8988T (cell line): ENCODE measurements at regions not wholly inside any gene's neighbourhood (a gene's known extent, or its start where the extent isn't known, plus 50 kb on each side); places are given as distances from the start of the nearest gene placed in this dataset.

ENCODE experiments used
- DNase-seq: peaks from one replicate; pipeline ENCODE4 v3.0.0; 2011

DNA sequence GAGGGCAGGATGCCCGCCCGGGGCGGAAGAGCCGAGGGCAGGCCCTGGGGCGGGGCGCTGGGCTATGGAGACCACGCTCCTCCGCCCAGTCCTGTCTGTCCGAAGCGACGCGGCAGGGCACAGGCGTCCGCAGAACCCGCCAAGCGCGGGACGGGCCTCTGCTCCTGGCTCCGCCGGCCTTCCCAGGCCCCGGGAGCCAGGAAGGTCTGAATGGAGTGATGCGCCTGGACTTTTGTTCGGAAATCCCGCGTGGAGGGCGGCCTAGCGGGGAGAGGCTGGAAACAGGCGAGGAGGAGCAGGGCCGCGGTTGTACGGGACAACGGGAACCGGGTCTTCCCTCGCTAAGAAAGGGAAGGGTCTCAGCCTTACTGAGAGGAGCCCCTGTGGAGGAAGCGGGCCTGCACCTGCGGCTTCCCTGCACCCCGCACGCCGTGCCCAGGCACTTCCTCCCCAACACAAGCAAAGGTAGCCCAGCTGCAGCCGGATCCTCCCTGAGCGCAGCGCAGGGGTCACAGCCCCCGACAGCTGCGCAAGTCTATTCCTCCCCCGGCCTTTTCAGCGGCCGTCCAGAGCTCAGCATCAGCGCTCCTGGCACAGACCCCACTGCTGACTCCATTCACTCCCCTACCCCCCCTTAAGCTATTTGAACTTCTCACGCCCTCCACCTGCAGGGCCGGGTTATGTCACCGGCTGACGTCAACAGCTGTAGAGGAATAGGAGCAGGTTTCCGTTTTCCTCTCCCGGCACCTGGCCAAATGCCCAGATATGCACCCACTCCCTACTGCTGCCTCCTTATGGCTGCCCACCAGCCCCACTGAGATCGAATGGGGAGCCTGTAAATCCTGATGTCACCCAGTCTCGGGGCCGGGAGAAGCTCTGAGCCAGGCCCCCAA, 143.2 kb upstream of the RET start:
- no peak for DNase-seq

DNA sequence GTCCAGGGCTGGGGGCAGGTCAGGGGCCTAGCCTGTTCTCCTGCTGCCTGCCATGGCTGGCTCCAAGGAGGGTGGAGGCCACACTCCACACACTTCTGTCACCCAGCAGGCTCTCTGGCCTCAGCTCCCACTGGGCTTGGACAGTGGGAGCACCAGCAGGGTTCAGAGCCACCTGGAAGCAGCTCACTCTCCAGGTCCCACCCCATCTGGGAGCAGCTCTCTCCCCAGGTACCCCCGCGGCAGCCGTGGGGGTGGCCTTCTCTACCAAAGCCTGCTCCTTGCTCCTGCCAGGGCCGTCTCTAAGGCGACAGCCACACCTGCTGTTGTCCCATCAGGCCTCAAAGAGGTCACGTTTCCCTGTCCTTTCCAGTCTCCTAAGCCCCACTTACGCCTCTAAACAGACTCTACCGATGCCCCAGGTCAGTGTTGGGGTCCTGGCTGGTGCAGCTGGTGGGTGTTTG, 142.5 kb upstream of the RET start:
- DNase-seq = no peak

DNA sequence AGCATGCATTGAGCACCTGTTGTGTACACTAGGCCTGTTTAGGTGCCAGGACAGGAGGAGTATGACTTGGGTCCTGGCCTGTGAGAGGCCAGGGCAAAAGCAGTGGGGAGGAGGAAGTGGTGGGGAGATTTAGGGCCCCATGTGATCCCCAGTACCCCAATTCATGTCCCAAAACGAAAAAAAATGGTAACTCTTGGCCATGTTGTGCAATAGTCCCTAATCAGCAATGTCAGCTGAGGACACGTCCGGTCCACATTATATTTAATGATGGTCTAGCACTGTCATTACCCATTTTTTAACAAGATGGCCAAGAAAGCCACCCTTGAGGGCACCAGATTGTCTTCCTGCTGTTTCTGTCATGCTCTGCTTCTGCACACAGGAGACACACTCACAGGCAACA, 142.0 kb upstream of the RET start:
- no peak for DNase-seq

DNA sequence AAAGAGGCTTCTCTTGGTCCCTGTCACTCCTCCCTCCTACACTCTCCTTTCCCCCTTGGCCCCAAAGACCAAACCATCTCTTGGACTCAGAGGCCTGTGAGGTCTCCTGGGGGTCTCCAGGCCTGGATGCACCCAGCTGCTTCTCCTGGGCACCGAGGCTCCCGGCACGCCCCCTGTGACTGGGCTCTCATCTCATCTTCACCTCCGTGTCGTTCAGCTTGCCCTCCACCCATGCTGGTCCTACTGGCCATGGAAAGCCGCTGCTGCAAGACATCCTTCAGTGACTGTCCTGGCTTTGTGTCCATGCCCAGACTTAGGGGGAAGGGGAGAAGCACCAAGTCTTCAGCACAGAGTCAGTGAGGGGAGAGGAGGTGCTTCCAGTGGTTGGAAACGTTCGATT, 141.4 kb upstream of the RET start:
- no peak for DNase-seq

DNA sequence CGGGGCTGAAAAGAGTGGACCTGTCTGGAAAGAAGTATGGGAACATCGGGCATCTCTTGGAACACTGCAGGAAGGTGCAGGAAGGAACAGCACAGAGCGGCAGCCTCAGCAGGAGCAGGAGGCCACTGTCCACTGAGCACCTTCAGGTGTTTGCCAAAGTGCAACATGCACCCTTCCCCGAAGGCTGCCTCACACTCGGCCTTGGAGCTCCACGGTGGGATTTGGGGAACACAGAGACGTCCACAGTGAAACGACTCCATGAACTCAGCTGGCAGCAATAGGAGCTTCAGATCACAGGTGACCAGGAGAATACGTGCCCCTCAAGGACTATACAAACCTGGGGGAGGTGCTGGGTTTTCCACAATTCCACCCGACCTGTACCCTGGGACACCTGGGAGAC, 140.3 kb upstream of the RET start:
- DNase-seq = no peak

DNA sequence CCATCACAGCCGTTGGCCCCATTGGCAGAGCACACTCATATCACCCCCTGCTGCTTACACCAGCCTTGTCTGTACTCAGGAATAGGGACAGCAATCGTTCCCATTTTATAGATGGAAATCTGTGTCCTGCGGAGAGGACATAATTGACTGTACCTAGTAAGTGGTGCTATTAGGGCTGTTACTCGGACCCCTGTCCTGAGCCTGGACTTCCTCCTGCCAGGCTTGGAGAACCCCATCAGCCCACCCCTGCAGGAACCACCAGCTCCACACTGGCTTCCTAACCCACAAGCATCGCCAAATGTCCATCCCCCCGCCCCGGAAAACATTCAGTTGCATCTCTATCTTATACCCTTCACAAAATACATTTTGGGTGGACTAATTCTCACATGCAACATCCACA, 139.8 kb upstream of the RET start:
- no peak for DNase-seq

DNA sequence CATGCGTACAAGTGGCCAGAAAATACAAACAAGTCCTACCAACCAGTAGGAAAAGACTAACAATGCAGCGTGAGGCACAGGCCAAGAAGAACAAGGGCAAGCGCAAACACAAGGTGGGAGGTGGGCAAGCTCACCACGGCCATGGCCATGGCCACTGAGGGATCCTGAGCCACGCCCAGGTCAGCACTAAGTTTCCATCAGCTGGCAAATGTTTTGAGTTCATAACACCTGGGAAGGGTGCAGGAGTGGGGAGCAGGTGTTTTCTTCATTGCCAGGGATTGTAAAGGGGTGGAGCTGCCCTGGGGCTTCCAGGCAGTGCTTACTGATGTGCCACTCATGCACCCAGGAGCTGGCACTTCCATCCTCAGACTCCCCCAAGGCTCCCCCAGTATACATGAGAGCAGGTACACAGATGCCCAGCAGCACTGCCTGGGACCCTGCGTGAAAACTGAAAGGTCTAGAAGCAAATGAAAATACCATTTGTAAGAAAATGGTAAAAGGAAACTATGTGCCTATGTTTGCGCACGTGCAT, 139.2 kb upstream of the RET start:
- no peak for DNase-seq

DNA sequence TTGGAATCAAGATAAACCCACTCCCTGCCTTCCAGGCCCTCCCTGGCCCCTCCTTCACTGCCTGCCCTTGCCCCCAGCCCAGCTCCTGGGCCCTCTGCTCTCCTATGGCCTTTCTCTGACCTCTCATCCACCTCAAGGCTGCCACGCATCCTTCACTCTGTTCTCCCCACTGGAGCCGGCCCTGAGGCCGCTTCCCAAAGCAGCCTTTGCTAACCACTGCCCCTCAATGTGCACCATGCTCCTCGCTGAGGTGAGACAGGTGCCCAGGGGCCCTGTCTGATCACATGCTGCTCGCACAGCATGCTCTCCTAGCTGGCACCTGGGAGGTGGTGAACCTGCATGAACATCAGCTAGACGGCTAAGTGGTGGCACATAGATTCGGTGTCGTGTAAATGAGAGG, 138.5 kb upstream of the RET start:
- DNase-seq = no peak

DNA sequence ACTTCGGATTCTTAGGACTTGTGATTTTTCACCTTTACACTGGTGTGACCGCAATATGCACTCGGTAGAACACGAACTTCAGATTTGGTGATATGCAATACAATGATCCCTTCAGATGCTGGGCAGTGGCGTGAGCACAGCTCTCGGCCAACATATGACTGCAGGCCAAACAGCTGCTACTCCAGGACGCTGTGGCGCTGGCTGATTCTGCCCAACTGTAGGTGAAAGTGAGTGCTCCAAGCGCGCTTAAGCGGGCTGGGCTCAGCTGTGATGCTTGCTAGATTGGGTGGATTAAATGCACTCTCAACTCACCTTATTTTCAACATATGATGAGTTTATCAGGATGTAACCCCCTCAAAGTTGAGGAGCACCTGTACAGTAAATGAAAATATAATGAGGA, 137.6 kb upstream of the RET start:
- DNase-seq = no peak

DNA sequence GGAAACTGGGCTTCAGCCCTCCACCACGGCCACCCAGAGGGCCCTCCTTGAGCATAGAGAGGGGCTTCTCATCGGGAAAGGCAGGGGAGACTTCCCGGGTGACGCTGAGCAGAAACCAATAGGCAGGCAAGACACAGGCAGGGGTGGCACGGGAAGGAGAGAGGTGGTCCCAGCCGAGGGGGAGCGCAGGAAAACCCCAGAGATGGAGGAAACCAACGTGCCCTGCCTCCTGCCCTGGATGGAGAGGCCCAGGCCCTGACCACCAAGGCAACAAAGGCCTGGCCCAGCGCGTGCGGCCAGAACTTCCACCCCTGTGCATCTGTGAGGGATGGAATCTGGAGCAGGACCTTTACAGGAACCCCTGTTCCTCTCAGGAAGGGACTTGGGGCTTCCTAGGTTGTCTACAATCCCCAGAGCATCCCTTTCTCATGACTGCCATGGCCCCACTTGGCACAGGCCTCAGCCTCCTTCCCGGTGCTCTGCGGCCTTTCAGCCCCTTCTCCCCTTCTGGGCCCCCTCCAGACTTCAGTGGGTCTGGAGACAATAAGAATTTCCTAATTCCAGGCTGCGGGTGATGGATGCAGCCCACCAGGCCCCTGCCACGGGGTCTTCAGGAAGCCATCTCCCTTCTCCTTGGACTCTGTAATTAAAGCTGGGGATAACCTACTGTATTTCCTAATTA, 137.0 kb upstream of the RET start:
- DNase-seq = no peak

DNA sequence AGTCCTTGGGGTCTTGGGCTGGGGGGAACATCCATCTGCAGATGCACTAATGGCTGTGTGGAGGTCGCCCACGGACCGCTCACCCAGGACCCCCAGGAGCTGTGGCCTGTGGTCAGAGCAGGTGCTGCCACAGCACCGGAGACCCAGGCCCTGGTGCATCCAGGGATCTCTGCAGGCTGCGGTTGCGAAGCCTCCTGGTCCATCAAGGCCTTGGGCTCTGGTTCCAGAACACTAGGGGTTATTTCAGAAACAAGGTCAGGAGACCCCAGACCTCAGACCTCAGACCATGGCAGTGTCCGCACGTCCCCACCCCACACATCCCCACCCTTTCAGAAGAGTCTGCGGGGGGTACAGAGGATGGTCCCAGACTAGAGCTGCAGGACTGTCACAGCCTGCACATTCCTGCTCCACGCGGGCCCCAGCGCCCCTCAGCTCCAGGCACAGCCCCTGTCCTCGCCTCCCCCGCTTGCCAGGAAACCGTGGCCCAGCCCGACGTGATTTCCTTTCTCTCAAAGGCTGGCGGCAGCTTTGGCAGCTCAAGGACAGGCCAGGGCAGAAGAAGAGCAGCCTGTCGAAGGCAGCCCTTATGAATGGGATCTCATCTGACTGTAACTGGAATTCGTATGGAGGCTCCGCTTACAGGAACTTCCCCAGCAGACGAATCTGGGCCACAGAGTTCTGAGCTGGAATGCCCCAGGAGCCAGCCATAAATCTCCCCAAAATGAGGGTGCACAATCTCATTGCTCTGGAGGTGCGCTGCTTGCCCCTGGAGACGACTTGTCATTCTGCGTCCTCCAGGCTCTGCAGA, 136.2 kb upstream of the RET start:
- DNase-seq = no peak

DNA sequence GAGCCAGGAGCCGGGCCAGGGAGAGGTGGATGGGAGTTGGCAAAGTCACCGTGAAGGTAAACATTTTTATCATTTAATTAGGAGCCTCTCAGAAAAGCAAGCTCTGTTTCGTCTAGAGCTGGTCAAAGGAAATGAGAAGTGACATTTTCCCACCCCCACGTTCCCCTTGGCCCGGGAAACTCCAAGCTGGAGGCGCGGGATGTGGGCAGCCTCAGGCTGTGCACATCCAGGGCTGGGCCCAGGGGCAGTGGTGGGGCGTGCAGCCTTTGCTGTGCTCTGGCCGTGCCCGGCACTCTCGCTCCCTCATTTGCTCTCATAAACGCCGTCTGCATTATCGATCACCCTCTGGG, 135.6 kb upstream of the RET start:
- no peak for DNase-seq

DNA sequence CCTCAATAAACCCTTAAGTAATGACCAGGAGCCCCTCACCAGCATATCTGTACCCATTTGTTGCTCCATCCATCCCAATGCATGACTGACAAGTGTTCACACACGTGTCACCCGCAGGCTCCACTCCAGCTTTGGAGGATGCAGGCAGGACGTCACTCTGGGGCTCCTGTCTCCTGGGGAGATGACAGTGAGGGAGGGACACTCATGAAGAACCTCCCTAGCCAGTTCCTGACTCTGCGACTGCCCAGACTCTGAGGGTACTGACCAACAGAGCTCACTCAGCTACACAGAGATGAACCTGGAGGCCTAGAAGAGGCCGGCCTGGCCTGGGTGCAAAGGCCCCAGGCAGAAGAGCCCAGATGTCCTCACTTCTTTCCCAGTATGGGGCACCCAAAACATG, 135.1 kb upstream of the RET start:
- no peak for DNase-seq

DNA sequence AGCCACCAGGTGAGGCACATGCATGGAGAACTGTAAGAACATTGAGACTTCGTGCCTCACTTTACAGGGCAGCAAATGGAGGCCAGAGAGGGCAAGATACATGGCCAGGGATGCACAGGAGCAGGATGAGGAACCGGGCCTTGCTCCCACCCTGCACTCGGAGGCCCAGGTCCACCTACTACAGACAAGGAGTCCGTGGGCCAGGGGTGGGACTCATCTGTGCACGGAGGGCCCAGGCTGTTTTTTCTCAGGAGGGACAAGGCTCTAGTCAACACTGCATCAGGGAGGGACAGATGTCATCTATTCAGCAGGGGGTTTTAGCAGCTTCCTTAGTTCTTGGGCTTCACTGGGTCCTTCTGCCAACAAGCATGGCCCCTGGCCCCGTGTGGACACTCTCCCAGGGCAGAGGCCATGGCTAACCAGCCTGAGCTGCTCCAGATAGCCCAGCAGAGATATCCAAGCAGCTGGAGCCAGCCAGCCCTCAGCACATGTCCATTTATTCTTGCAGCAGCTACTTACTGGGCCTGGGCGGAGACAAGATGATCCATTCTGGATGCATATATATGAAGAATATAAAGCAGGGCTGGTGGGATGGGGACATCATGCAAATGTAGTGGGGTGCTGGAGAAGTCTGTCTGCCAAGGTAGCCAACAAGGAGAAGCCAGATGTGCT, 134.5 kb upstream of the RET start:
- DNase-seq = no peak

DNA sequence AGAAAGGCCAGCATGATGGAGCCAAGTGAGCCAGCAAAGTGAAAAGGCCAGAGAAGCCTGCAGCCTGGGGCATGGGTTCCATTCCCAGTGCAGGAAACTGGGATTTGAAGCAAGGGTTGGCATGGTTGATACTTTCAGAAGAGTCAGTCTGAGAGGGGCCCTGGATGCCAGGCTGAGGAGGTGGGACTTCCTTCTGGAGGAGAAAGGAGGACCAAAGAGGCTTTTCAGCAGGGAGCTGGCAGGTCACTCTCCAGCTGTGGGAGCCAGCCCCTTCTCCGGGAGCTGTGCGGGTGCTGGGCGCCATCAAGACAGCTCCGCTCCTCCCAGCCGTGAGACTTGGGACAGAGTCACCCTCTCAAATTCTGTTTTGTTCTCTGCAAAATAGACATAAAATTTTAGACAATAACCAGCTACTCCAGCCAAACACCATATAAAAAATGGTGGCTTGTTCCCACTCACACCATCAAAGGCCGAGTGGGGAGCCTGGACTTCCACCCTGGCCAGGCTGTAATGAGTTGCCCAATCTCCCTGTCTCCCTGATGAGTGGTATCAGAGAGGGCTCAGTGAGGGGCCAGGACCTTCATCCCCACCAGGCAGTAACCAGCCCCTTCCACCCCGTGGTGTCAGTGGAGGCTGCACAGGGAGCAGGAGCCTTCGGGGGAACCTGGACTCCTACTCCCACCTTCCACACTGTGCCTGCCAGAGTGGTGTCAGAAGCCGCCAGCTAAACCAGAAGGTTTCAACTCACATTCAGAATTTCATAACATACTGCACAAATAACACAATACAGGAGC, 133.6 kb upstream of the RET start:
- no peak for DNase-seq

DNA sequence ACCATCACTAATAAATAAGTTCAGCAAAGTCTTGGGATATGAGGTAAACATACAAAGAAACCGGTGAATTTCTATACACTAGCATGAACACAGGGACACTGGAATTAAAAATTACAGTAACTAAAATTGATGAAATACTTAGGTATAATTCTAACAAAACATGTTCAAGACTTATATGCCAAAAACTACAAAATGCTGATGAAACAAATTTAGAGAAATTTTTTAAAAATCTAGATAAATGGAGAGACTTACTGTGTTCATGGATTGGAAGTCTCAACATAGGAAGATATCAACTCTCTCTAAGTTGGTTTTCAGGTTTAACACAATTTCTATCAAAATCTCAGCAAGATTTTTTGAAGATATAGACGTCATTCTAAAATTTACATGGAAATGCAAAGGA, 128.8 kb upstream of the RET start:
- DNase-seq = no peak

DNA sequence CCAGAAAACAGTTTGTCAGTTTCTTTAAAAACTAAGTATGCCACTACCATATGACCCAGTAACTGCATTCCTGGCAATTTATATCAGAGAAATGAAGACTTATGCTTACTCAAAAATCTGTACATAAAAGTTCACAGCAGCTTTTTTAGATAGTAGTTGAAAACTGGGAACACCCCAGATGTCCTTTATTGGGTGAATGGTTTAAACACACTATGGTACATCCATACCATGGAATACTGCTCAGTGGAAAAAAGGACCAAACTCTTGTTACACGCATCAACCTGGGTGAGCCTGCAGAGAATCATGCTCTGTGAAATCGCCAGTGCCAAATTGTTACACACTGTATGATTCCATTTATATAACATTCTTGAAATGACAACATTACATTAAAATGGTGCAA, 127.6 kb upstream of the RET start:
- DNase-seq = no peak

DNA sequence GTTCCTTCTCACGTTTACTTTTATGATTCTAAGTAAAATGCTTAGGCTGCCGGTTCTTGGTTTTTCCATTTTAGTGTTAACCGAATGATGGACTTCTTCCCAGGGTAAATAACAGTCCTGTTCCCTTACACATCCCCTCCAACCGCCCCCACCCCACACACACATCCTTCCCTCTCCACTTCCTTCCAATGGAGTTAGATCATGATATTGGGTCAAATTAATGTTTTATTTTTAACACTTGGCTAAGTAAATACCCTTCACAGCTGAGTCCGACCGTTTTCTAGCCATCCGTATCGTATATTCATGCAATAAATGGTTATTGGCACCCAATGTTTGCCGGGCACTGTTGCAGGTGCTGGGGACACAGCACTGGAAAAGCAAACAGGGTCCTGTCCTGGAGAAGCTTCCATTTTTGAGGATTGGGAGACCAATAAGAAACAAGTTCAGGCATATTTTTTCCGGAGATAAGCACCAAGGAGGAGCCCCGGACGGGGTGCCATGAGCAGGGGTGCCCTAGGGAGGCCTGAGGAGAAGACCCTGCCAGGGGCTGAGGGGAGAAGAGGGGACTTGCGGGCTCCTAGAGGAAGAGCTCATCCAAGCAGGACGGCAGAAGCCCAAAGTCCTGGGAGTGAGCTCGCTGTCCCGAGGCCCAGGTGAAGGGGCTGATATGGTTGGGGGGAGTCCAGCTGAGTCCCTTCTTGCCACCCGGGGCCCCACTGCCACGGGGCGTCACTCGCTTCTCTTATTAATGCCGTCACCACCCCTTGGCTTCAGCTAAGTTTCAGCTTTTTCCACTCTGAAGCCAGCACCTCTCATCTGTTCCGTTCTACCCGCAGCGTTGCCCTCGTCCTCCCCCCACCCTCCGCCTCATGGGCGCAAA, 126.0 kb upstream of the RET start:
- no peak for DNase-seq

DNA sequence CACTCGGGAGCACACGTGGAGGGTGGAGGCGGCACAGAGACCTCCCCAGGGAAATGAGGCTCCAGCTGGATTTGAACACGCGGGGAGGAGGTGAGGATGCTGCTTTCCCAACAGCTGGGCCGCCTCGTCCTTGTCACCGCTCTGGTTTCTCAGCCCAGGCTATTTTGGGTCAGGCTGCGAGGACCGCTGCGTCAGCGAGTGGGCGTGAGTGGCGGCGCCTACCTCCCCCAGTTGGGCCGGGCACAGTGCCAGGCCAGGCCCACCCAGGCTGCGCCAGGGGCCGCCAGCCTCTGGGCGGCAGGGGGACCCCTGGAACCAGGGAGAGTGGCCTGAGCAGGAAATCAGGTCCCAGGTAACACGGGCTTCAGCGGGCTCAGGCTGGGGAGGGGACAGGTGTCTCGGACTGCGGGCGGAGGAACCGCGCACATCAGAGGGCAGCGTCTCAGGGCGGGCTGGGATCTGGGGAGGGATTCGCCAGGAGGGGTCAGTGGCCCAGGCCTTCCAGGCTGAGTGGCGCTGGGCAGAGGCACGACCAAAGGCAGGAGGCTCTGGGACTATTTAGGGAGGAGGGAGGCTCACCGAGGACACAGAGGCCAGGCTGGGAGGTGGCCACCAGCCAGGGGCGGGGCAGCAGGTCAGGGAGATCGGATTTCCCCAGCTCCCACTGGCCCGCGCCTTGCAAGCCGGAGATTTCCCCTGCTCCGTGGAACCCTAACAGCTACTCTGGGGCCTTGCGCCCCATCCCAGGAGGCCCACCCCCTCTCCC, 125.2 kb upstream of the RET start:
- no peak for DNase-seq

DNA sequence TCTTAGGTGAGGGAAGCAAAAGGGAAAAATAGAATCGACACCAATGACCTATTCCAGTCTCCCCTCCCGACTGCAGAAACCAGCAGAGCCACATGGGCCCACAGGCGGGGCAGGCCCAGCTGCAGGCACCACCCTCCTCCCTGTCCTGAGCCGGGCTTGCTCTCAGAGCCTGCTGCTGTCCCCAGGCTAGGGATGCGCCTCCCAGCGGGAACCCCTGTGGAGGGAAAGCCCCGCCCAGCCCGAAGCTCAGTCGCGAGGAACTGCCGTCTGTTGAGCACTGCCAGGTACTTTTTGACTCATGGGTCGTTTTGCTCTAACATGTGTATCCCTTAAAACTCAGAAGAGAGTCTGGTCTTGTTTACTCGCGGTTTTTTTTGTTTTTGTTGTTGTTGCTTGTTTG, 124.5 kb upstream of the RET start:
- DNase-seq = no peak
